Liver (tissue), 8 donors: ENCODE measurements at regions not wholly inside any gene's neighbourhood (a gene's known extent, or its start where the extent isn't known, plus 50 kb on each side); places are given as distances from the start of the nearest gene placed in this dataset.

Experiments
- DNase-seq: peaks from one replicate; pipeline ENCODE4 v3.0.0-alpha.2; 2017; ENCODE audit warnings: low spot score
- H3K27ac ChIP-seq, 2 donors: one replicate each; pipeline ENCODE4 v1.7.0; 2013; ENCODE audit warnings: inconsistent platforms in 2 of 2, low read length in 2 of 2, control low read depth in 1 of 2, low read depth in 1 of 2, mild to moderate bottlenecking in 1 of 2
- H3K27me3 ChIP-seq, 4 donors: one replicate each; pipeline versions ENCODE4 v1.6.1 to v1.7.0; 2013; ENCODE audit warnings: low read length in 3 of 4, inconsistent platforms in 1 of 4, mild to moderate bottlenecking in 1 of 4, moderate library complexity in 1 of 4; ENCODE audit not compliant: control insufficient read depth in 4 of 4, insufficient read depth in 4 of 4
- H3K36me3 ChIP-seq, 4 donors: one replicate each; pipeline versions ENCODE4 v1.6.1 to v1.7.0; 2013; ENCODE audit warnings: low read length in 3 of 4, mild to moderate bottlenecking in 3 of 4, low read depth in 1 of 4, moderate library complexity in 1 of 4; ENCODE audit not compliant: control insufficient read depth in 4 of 4, insufficient read depth in 3 of 4
- H3K4me1 ChIP-seq, 4 donors: one replicate each; pipeline versions ENCODE4 v1.6.1 to v1.7.0; 2013; ENCODE audit warnings: low read length in 3 of 4, mild to moderate bottlenecking in 3 of 4, moderate library complexity in 1 of 4; ENCODE audit not compliant: control insufficient read depth in 4 of 4, insufficient read depth in 4 of 4
- H3K4me3 ChIP-seq, 3 donors: one replicate each; pipeline versions ENCODE4 v1.6.1 to v1.7.0; 2013; ENCODE audit warnings: low read length in 3 of 3, control low read depth in 1 of 3, low read depth in 1 of 3, mild to moderate bottlenecking in 1 of 3
- H3K9ac ChIP-seq, 2 donors: one replicate each; pipeline ENCODE4 v1.7.0; 2013; ENCODE audit warnings: low read length in 2 of 2, mild to moderate bottlenecking in 2 of 2, moderate library complexity in 2 of 2, control low read depth in 1 of 2, low read depth in 1 of 2
- H3K9me3 ChIP-seq, 4 donors: one replicate each; pipeline versions ENCODE4 v1.6.1 to v1.7.0; 2013; ENCODE audit warnings: low read length in 3 of 4; ENCODE audit not compliant: control insufficient read depth in 4 of 4
- EGR1 ChIP-seq, 2 donors: IDR thresholded peaks; 2 replicates each; pipeline ENCODE4 v1.6.1; 2016 to 2018; ENCODE audit warnings: antibody characterized with exemption in 2 of 2, low read depth in 2 of 2
- FOXA1 ChIP-seq: IDR thresholded peaks from 2 replicates; pipeline ENCODE4 v1.6.1; 2016; ENCODE audit warnings: antibody characterized with exemption
- FOXA2 ChIP-seq: IDR thresholded peaks from 2 replicates; pipeline ENCODE4 v1.6.1; 2016; ENCODE audit warnings: antibody characterized with exemption
- GABPA ChIP-seq, 2 donors: IDR thresholded peaks in 1 of 2; conservative IDR thresholded peaks in 1 of 2; 2 replicates each; pipeline ENCODE4 v1.6.1; 2016; ENCODE audit warnings: antibody characterized with exemption in 2 of 2, mild to moderate bottlenecking in 1 of 2, moderate library complexity in 1 of 2
- HNF4A ChIP-seq, 2 donors: conservative IDR thresholded peaks; 2 replicates each; pipeline ENCODE4 v1.6.1; 2016; ENCODE audit warnings: antibody characterized with exemption in 2 of 2, mild to moderate bottlenecking in 2 of 2
- HNF4G ChIP-seq: IDR thresholded peaks from 2 replicates; pipeline ENCODE4 v1.6.1; 2016; ENCODE audit warnings: antibody characterized with exemption
- JUND ChIP-seq, 2 donors: IDR thresholded peaks; 2 replicates each; pipeline ENCODE4 v1.6.1; 2016; ENCODE audit warnings: antibody characterized with exemption in 2 of 2
- NR2F2 ChIP-seq: IDR thresholded peaks from 2 replicates; pipeline ENCODE4 v1.6.1; 2016; ENCODE audit warnings: antibody characterized with exemption
- RAD21 ChIP-seq, 2 donors: IDR thresholded peaks; 2 replicates each; pipeline ENCODE4 v1.6.1; 2016; ENCODE audit warnings: antibody characterized with exemption in 2 of 2, mild to moderate bottlenecking in 2 of 2
- RXRA ChIP-seq, 2 donors: IDR thresholded peaks; 2 replicates each; pipeline ENCODE4 v1.6.1; 2017 to 2018; ENCODE audit warnings: antibody characterized with exemption in 2 of 2, mild to moderate bottlenecking in 1 of 2
- SP1 ChIP-seq: IDR thresholded peaks from 2 replicates; pipeline ENCODE4 v1.6.1; 2018; ENCODE audit warnings: antibody characterized with exemption, mild to moderate bottlenecking
- TAF1 ChIP-seq: conservative IDR thresholded peaks from 2 replicates; pipeline ENCODE4 v1.6.1; 2016; ENCODE audit warnings: antibody characterized with exemption, mild to moderate bottlenecking
- YY1 ChIP-seq: IDR thresholded peaks from 2 replicates; pipeline ENCODE4 v1.6.1; 2016; ENCODE audit warnings: antibody characterized with exemption, mild to moderate bottlenecking
- WGBS: extraction: QIAGEN DNeasy Blood & Tissue Kit; methylation state at CpG from one replicate; pipeline ENCODE4 v1.1.7; 2013; 5-methylcytosine and 5-hydroxymethylcytosine counted together
- TF ChIP-seq, protein P1 (sequence below): IDR thresholded peaks from 2 replicates; pipeline ENCODE4 v1.6.1; 2016; ENCODE audit warnings: antibody characterized with exemption, mild to moderate bottlenecking
- TF ChIP-seq, protein P2 (sequence below): IDR thresholded peaks from 2 replicates; pipeline ENCODE4 v1.6.1; 2016; ENCODE audit warnings: antibody characterized with exemption
- TF ChIP-seq, protein P3 (sequence below): IDR thresholded peaks from 2 replicates; pipeline ENCODE4 v1.6.1; 2016; ENCODE audit warnings: antibody characterized with exemption
- TF ChIP-seq, protein P4 (sequence below): IDR thresholded peaks from 2 replicates; pipeline ENCODE4 v1.6.1; 2016; ENCODE audit warnings: antibody characterized with exemption
- TF ChIP-seq, protein P5 (sequence below): fragments of 150-350 bp; IDR thresholded peaks from 2 replicates; pipeline ENCODE4 v1.5.1; 2017; ENCODE audit warnings: improper control_type of control experiment, low read depth, low read length; ENCODE audit not compliant: missing input control
- donor health status: healthy.
- donor health status: healthy.
- donor health status: healthy.
- donor health status: healthy.
- donor health status: healthy.

DNA sequence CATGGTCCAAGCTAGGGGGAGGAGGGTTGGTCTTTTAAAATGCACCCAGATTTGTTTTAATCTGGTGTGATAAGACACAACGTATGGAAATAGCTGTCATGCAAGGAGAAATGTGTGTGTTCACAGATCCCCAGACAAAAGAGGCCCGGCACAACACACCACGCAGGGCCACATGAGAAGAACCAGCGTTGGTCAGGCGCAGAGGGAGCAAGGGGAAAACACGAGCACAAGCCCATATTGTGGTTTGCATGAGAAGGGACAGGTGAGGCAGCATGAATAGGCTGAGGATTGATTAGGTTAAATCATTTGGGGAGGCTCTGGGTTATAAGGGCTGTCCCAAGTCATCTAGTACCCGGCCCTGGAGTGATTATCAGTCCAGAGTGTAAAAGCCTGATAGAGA is 272.5 kb upstream of the NCKAP5 start:
- H3K4me3 ChIP-seq = no peak overlapping the region
- WGBS = 83% methylated on average over 7 of the region's 7 CpGs
- H3K27me3 ChIP-seq = no peaks in the 10 kb centered on the region
- no peak for DNase-seq
- H3K36me3 ChIP-seq = no peaks in the 10 kb centered on the region
- peaks cover 0 to 4% (median 1%) of the 10 kb centered on the region in 4 donors for H3K4me1 ChIP-seq
- TF ChIP-seq YY1 (no peak), JUND (IDR thresholded peaks at IDR 0.05) (no peak), HNF4G (no peak), NR2F2 (no peak), RXRA (IDR thresholded peaks at IDR 0.05) (no peak), SP1 (no peak), RAD21 (IDR thresholded peaks at IDR 0.05) (no peak), TAF1 (no peak), EGR1 (IDR thresholded peaks at IDR 0.05; ENCODE audit: low read depth in 2 of 2) (no peak), FOXA2 (no peak), FOXA1 (no peak), HNF4A (conservative IDR thresholded peaks at IDR 0.05) (no peak), GABPA (IDR thresholded peaks at IDR 0.05 in 1 of 2, conservative IDR thresholded peaks at IDR 0.05 in 1 of 2) (no peak)
- TF ChIP-seq, protein P1, sequence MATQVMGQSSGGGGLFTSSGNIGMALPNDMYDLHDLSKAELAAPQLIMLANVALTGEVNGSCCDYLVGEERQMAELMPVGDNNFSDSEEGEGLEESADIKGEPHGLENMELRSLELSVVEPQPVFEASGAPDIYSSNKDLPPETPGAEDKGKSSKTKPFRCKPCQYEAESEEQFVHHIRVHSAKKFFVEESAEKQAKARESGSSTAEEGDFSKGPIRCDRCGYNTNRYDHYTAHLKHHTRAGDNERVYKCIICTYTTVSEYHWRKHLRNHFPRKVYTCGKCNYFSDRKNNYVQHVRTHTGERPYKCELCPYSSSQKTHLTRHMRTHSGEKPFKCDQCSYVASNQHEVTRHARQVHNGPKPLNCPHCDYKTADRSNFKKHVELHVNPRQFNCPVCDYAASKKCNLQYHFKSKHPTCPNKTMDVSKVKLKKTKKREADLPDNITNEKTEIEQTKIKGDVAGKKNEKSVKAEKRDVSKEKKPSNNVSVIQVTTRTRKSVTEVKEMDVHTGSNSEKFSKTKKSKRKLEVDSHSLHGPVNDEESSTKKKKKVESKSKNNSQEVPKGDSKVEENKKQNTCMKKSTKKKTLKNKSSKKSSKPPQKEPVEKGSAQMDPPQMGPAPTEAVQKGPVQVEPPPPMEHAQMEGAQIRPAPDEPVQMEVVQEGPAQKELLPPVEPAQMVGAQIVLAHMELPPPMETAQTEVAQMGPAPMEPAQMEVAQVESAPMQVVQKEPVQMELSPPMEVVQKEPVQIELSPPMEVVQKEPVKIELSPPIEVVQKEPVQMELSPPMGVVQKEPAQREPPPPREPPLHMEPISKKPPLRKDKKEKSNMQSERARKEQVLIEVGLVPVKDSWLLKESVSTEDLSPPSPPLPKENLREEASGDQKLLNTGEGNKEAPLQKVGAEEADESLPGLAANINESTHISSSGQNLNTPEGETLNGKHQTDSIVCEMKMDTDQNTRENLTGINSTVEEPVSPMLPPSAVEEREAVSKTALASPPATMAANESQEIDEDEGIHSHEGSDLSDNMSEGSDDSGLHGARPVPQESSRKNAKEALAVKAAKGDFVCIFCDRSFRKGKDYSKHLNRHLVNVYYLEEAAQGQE = no peak
- TF ChIP-seq, protein P2, sequence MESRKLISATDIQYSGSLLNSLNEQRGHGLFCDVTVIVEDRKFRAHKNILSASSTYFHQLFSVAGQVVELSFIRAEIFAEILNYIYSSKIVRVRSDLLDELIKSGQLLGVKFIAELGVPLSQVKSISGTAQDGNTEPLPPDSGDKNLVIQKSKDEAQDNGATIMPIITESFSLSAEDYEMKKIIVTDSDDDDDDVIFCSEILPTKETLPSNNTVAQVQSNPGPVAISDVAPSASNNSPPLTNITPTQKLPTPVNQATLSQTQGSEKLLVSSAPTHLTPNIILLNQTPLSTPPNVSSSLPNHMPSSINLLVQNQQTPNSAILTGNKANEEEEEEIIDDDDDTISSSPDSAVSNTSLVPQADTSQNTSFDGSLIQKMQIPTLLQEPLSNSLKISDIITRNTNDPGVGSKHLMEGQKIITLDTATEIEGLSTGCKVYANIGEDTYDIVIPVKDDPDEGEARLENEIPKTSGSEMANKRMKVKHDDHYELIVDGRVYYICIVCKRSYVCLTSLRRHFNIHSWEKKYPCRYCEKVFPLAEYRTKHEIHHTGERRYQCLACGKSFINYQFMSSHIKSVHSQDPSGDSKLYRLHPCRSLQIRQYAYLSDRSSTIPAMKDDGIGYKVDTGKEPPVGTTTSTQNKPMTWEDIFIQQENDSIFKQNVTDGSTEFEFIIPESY = no peak
- TF ChIP-seq, protein P3, sequence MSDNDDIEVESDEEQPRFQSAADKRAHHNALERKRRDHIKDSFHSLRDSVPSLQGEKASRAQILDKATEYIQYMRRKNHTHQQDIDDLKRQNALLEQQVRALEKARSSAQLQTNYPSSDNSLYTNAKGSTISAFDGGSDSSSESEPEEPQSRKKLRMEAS = no peak
- TF ChIP-seq, protein P4, sequence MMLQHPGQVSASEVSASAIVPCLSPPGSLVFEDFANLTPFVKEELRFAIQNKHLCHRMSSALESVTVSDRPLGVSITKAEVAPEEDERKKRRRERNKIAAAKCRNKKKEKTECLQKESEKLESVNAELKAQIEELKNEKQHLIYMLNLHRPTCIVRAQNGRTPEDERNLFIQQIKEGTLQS = no peak
- TF ChIP-seq, protein P5, sequence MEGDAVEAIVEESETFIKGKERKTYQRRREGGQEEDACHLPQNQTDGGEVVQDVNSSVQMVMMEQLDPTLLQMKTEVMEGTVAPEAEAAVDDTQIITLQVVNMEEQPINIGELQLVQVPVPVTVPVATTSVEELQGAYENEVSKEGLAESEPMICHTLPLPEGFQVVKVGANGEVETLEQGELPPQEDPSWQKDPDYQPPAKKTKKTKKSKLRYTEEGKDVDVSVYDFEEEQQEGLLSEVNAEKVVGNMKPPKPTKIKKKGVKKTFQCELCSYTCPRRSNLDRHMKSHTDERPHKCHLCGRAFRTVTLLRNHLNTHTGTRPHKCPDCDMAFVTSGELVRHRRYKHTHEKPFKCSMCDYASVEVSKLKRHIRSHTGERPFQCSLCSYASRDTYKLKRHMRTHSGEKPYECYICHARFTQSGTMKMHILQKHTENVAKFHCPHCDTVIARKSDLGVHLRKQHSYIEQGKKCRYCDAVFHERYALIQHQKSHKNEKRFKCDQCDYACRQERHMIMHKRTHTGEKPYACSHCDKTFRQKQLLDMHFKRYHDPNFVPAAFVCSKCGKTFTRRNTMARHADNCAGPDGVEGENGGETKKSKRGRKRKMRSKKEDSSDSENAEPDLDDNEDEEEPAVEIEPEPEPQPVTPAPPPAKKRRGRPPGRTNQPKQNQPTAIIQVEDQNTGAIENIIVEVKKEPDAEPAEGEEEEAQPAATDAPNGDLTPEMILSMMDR = no peak
- no peak overlapping the region for H3K9ac ChIP-seq
- H3K9me3 ChIP-seq = no peaks in the 10 kb centered on the region
- no peak overlapping the region for H3K27ac ChIP-seq
